Adrenal gland (tissue), 9 donors: ENCODE measurements at regions not wholly inside any gene's neighbourhood (a gene's known extent, or its start where the extent isn't known, plus 50 kb on each side); places are given as distances from the start of the nearest gene placed in this dataset.

Experiments used
- DNase-seq, 7 donors: peaks; one replicate each; pipeline ENCODE4 v3.0.0-alpha.2; 2019 to 2020
- H3K27ac ChIP-seq, 5 donors: fragments of 200-600 bp; sonication (generic) in 4 of 5; 1 replicate in 3 of 5; 2 replicates in 2 of 5; pipeline versions ENCODE4 v1.5.1 to v1.8.0; 2016 to 2020; ENCODE audit warnings: mild to moderate bottlenecking in 1 of 5
- H3K27me3 ChIP-seq: fragments of 200-600 bp; 2 replicates; pipeline ENCODE4 v1.8.0; 2021
- H3K36me3 ChIP-seq, 2 donors: fragments of 200-600 bp; replicated peaks in 1 of 2; 1 replicate in 1 of 2; 2 replicates in 1 of 2; pipeline versions ENCODE4 v1.5.1 to v1.8.0; 2018 to 2022
- H3K4me1 ChIP-seq, 2 donors: fragments of 200-600 bp; replicated peaks in 1 of 2; 1 replicate in 1 of 2; 2 replicates in 1 of 2; pipeline versions ENCODE4 v1.5.1 to v1.8.0; 2018 to 2021
- H3K4me3 ChIP-seq, 4 donors: fragments of 200-600 bp; sonication (generic) in 3 of 4; one replicate each; pipeline ENCODE4 v1.5.1; 2016 to 2018
- H3K9me3 ChIP-seq, 3 donors: fragments of 200-600 bp; sonication (generic) in 1 of 3; replicated peaks in 1 of 3; 1 replicate in 2 of 3; 2 replicates in 1 of 3; pipeline versions ENCODE4 v1.5.1 to v1.8.0; 2016 to 2021
- POLR2A ChIP-seq, 2 donors: fragments of 450-650 bp; IDR thresholded peaks; one replicate each; pipeline ENCODE4 v1.6.1; 2017; ENCODE audit warnings: antibody characterized with exemption in 2 of 2, mild to moderate bottlenecking in 2 of 2, moderate library complexity in 1 of 2
- WGBS, 4 donors: extraction: QIAGEN DNeasy Blood & Tissue Kit in 2 of 4; methylation state at CpG; one replicate each; pipeline versions ENCODE4 v1.1.5 to v1.1.7; 2013 to 2017; 5-methylcytosine and 5-hydroxymethylcytosine counted together
- intact Hi-C, 2 donors: fragments of 100-400 bp; cut with DNase I; formaldehyde crosslinking; loops; one replicate each; pipeline versions ENCODE4 v1.14.1 to v1.15.0; 2022 to 2023
- TF ChIP-seq, protein P1 (sequence below), 6 experiments: fragments of 450-650 bp in 4 of 6; fragments of 200-600 bp in 2 of 6; sonication (generic) in 1 of 6; IDR thresholded peaks; 1 replicate in 5 of 6; 2 replicates in 1 of 6; pipeline versions ENCODE4 v1.5.1 to v1.8.0; 2016 to 2021; ENCODE audit warnings: antibody characterized with exemption in 6 of 6, mild to moderate bottlenecking in 2 of 6, moderate library complexity in 1 of 6
- donor health status: healthy with polysubstance abuse.
- donor health status: Bipolar disorder and iron deficiency.
- donor health status: DM: yes; HTN: yes; CAD: no.
- donor health status: DM: no; HTN: no; CAD: no.
- donor health status: DM: no; HTN: no; CAD: no.

DNA sequence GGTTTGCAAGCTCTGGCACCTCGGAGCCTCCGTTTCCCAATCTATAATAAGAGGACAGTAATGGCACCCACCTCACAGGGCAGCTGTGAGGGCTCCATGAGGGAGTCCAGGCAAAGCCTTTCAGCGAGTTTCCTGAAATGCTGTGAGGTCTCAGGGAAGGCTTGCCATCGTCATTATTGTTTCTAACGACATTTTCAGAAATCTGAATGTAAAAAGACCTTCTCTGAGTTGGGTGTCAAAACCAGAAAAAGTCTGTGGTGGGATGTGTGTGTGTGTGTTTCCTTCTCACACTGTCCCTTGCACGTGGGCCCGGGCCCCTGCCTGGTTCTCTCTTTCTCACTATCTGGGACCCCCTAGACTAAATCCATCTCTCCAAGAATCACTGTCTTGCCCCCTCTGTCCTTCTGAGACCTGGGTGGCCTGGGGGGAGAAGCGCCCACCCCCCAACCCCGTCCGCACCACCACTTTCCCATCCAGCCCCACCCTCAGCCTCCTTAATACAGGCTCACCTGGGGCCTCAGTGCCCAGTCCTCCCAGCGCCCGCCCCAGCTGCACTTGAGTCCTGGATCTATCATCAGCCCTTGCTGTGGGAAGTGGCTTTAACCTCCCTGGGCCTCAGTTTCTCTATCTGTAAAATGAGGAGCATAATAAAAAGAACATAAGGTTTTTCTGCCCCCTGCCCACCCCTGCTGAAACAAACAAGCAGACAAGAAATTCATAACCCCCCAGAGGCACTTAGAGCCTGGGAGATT is 180.3 kb downstream of the C9orf50 start:
- H3K4me3 ChIP-seq: no peak overlapping the region
- H3K27me3 ChIP-seq: no peaks in the 10 kb centered on the region
- H3K9me3 ChIP-seq: no peaks in the 10 kb centered on the region
- no peak for DNase-seq
- H3K27ac ChIP-seq: no peak overlapping the region
- H3K36me3 ChIP-seq: no peaks in the 10 kb centered on the region
- 70 to 78% (median 73%) methylated on average over 12 of the region's 12 CpGs for WGBS, 4 donors
- peaks cover 9 to 23% of the 10 kb centered on the region in 2 donors for H3K4me1 ChIP-seq
- TF ChIP-seq, protein P1, sequence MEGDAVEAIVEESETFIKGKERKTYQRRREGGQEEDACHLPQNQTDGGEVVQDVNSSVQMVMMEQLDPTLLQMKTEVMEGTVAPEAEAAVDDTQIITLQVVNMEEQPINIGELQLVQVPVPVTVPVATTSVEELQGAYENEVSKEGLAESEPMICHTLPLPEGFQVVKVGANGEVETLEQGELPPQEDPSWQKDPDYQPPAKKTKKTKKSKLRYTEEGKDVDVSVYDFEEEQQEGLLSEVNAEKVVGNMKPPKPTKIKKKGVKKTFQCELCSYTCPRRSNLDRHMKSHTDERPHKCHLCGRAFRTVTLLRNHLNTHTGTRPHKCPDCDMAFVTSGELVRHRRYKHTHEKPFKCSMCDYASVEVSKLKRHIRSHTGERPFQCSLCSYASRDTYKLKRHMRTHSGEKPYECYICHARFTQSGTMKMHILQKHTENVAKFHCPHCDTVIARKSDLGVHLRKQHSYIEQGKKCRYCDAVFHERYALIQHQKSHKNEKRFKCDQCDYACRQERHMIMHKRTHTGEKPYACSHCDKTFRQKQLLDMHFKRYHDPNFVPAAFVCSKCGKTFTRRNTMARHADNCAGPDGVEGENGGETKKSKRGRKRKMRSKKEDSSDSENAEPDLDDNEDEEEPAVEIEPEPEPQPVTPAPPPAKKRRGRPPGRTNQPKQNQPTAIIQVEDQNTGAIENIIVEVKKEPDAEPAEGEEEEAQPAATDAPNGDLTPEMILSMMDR (IDR thresholded peaks at IDR 0.05): no peak
- intact Hi-C loops: no loop called here

DNA sequence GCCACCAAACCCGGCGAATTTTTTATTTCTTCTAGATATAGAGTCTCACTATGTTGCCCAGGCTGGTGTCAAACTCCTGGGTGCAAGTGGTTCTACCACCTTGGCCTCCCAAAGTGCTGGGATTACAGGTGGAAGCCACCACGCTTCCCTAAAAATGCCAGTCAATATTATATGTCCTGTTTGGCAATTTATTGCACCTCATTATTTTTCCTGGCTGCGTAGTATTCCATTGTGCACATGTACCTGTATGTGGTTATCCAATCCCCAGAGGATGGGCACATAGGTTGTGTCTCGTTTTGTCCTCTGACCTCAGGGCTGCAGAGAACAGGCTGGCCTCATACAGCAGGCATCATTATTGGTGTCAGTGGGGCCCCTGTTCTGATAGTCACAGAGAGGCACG is 181.7 kb downstream of the C9orf50 start:
- WGBS, 4 donors: 53 to 75% (median 70%) methylated on average over 6 of the region's 6 CpGs
- no peak overlapping the region for H3K27ac ChIP-seq
- no peaks in the 10 kb centered on the region for H3K9me3 ChIP-seq
- DNase-seq: no peak
- intact Hi-C loops: no loop called here
- no peaks in the 10 kb centered on the region for H3K36me3 ChIP-seq
- TF ChIP-seq POLR2A (IDR thresholded peaks at IDR 0.05): no peak
- TF ChIP-seq, protein P1 (IDR thresholded peaks at IDR 0.05): no peak
- H3K4me1 ChIP-seq: peaks cover 9 to 23% of the 10 kb centered on the region in 2 donors
- no peak overlapping the region for H3K4me3 ChIP-seq
- no peaks in the 10 kb centered on the region for H3K27me3 ChIP-seq

DNA sequence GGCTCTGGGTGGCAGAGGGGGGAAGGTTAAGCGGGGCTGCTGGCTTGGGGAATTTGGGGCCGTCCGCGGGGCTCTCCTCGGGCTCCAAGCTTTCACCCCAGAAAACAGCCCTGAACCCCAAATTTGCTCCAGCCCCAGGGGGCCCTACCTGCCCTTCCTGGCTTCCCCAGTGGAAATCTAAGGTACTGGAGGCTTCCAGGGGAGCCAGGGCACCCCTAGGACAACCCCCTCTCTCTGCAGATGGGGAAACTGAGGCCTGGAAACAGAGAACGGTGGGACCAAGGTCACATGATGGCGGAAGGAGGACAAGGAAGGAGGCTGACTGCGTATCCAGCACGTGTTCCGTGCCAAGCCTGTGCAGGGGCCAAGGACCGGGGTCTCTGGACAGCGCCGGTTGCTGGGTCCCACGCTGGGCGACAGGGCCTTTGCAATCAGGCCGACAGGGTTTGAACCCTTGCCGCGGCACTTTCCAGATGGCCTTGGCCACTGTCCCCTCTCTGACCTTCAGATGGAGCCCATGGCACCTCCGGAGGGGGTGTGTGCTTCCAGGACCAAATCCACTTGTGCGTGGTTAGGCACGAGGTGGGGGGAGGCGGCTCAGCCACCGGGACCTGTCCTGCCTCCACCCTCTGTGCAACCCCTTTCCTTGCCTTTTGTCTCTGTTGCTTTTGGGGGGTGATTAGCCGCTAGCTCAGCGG is 183.1 kb downstream of the C9orf50 start:
- TF ChIP-seq, protein P1 (IDR thresholded peaks at IDR 0.05): peak in 1 of 6 experiments; percentile 21
- TF ChIP-seq POLR2A (IDR thresholded peaks at IDR 0.05): no peak
- no peaks in the 10 kb centered on the region for H3K9me3 ChIP-seq
- intact Hi-C loops: no loop called here
- DNase-seq: peak in 4 of 7 donors; percentile 53 to 75 (median 64)
- H3K27me3 ChIP-seq: no peaks in the 10 kb centered on the region
- WGBS, 4 donors: 13 to 26% (median 21%) methylated on average over 9 to 25 of the region's 25 CpGs
- H3K27ac ChIP-seq: peak overlapping the region in 4 of 5 donors; percentile 65 to 80 (median 76)
- peak overlapping the region in 2 of 4 donors; percentile 31 to 52 for H3K4me3 ChIP-seq
- H3K36me3 ChIP-seq: no peaks in the 10 kb centered on the region
- peaks cover 9 to 14% of the 10 kb centered on the region in 2 donors for H3K4me1 ChIP-seq

DNA sequence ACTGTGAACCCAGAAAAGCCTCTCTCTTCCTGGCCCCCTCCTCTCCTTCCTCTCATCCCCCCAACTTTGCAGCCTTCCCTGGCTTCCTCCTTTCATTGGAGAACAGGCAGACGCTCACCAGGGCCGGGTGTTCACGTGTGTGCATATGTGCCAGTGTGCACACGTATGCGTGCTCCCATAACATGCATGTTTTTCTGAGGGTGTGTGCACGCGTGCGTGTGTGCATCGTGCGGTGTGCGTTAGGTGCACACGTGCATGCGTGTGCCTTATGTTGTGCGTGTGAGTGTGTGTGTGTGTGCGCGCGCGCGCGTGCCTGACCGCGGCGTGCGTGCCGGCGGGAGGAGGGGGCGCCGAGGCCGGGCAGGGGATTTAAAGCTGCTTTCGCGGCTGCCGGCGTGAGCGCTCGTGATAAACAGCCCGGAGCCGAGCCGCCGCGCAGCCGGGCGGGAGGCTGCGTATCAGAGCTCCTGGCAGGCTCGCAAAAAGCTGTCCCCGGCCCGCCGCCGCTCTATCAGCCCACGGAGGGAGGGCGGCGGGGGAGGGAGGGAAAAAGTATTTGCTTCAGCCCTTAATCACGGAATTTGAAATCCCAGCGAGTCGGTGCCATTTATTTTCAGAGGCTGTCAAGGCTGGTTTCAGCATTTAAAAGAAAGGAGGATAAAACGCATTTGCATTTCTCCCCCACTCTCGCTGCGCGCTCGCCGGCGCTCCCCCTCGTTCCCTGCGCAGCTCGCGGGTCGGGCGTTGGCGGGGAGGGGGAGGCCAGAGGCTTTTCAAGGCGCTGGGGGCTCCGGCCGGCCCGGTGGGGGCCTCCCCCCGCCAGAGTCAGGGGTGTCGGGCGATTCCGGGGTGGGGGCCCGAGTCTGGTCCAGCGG is 183.9 kb downstream of the C9orf50 start:
- peak overlapping the region in 2 of 4 donors; percentile 31 to 52 for H3K4me3 ChIP-seq
- H3K27ac ChIP-seq: peak overlapping the region in 4 of 5 donors; percentile 65 to 80 (median 76)
- intact Hi-C loops: no loop called here
- WGBS, 4 donors: 5 to 20% (median 12%) methylated on average over 45 to 78 of the region's 78 CpGs
- DNase-seq: peak; percentile 71 to 91 (median 85)
- H3K9me3 ChIP-seq: no peaks in the 10 kb centered on the region
- H3K27me3 ChIP-seq: no peaks in the 10 kb centered on the region
- peaks cover 9 to 14% of the 10 kb centered on the region in 2 donors for H3K4me1 ChIP-seq
- peak; percentile 20 to 64 for TF ChIP-seq POLR2A (IDR thresholded peaks at IDR 0.05)
- TF ChIP-seq, protein P1 (IDR thresholded peaks at IDR 0.05): no peak
- H3K36me3 ChIP-seq: no peaks in the 10 kb centered on the region
